HEK293T (cell line): ENCODE measurements at regions not wholly inside any gene's neighbourhood (a gene's known extent, or its start where the extent isn't known, plus 50 kb on each side); places are given as distances from the start of the nearest gene placed in this dataset.

Experiments used
- ARNT ChIP-seq: fragments of 450-650 bp; IDR thresholded peaks from 2 replicates; pipeline ENCODE4 v1.6.1; 2017; ENCODE audit warnings: mild to moderate bottlenecking
- BHLHE40 ChIP-seq: fragments of 450-650 bp; IDR thresholded peaks from 2 replicates; pipeline ENCODE4 v1.6.1; 2016; ENCODE audit warnings: mild to moderate bottlenecking, moderate library complexity, borderline replicate concordance
- ELF4 ChIP-seq: fragments of 450-650 bp; IDR thresholded peaks from 2 replicates; pipeline ENCODE4 v1.6.1; 2017; ENCODE audit warnings: antibody characterized with exemption
- FOXA1 ChIP-seq: fragments of 450-650 bp; IDR thresholded peaks from 2 replicates; pipeline ENCODE4 v1.6.1; 2016; ENCODE audit warnings: mild to moderate bottlenecking
- FOXK2 ChIP-seq: fragments of 450-650 bp; IDR thresholded peaks from 2 replicates; pipeline ENCODE4 v1.6.1; 2016; ENCODE audit warnings: mild to moderate bottlenecking
- FOXM1 ChIP-seq: fragments of 450-650 bp; IDR thresholded peaks from 2 replicates; pipeline ENCODE4 v1.6.1; 2017; ENCODE audit warnings: mild to moderate bottlenecking, borderline replicate concordance
- HDGF ChIP-seq: fragments of 450-650 bp; IDR thresholded peaks from 2 replicates; pipeline ENCODE4 v1.6.1; 2017; ENCODE audit warnings: antibody characterized with exemption, borderline replicate concordance
- LEF1 ChIP-seq: fragments of 450-650 bp; IDR thresholded peaks from 2 replicates; pipeline ENCODE4 v1.6.1; 2017; ENCODE audit warnings: mild to moderate bottlenecking, borderline replicate concordance
- SP1 ChIP-seq: fragments of 450-650 bp; IDR thresholded peaks from 2 replicates; pipeline ENCODE4 v1.6.1; 2017
- SUZ12 ChIP-seq: fragments of 450-650 bp; IDR thresholded peaks from 2 replicates; pipeline ENCODE4 v1.6.1; 2016; ENCODE audit warnings: mild to moderate bottlenecking
- TARDBP ChIP-seq: fragments of 450-650 bp; IDR thresholded peaks from 2 replicates; pipeline ENCODE4 v1.6.1; 2016

GRCh38 chr13:73403355-73404120 lies 344.7 kb downstream of the KLF5 start:
- no peak for TF ChIP-seq BHLHE40
- TF ChIP-seq FOXM1, result no peak
- no peak for TF ChIP-seq FOXK2
- no peak for TF ChIP-seq ARNT
- TF ChIP-seq ELF4, result no peak
- no peak for TF ChIP-seq SUZ12
- TF ChIP-seq SP1, result no peak
- TF ChIP-seq TARDBP, result no peak
- TF ChIP-seq LEF1, result no peak
- TF ChIP-seq HDGF, result no peak
- no peak for TF ChIP-seq FOXA1
